GM23338 (cell line): ENCODE measurements at regions not wholly inside any gene's neighbourhood (a gene's known extent, or its start where the extent isn't known, plus 50 kb on each side); places are given as distances from the start of the nearest gene placed in this dataset.

Experiments used
- ATAC-seq: fragments of 200-7000 bp; cut with Tn5 transposase; 3 replicates; pipeline ENCODE4 v1.9.1; 2020
- DNase-seq: peaks from one replicate; pipeline ENCODE4 v3.0.0-alpha.2; 2015; ENCODE audit warnings: low spot score
- H2AFZ ChIP-seq: fragments of 200-600 bp; sonication (generic); 2 replicates; pipeline ENCODE4 v1.8.0; 2016; ENCODE audit warnings: antibody characterized with exemption, mild to moderate bottlenecking, moderate library complexity
- H3F3A ChIP-seq: fragments of 200-600 bp; sonication (generic); replicated peaks from 2 replicates; pipeline ENCODE4 v1.8.0; 2017; ENCODE audit warnings: antibody characterized with exemption, mixed run types, low read depth
- H3K27ac ChIP-seq: fragments of 200-600 bp; sonication (generic); 2 replicates; pipeline ENCODE4 v1.6.1; 2016; ENCODE audit warnings: low read depth
- H3K27me3 ChIP-seq: fragments of 200-600 bp; sonication (generic); 2 replicates; pipeline ENCODE4 v1.8.0; 2016; ENCODE audit warnings: mild to moderate bottlenecking, mixed run types, moderate library complexity; ENCODE audit not compliant: insufficient read depth
- H3K36me3 ChIP-seq: fragments of 200-600 bp; sonication (generic); 2 replicates; pipeline ENCODE4 v1.8.0; 2016; ENCODE audit warnings: mild to moderate bottlenecking; ENCODE audit not compliant: insufficient read depth
- H3K4me1 ChIP-seq: fragments of 200-600 bp; sonication (generic); 2 replicates; pipeline ENCODE4 v1.8.0; 2016; ENCODE audit warnings: mild to moderate bottlenecking, moderate library complexity; ENCODE audit not compliant: insufficient read depth
- H3K4me2 ChIP-seq: fragments of 200-600 bp; sonication (generic); 2 replicates; pipeline ENCODE4 v1.7.1; 2017; ENCODE audit warnings: mixed run types
- H3K4me3 ChIP-seq: fragments of 200-600 bp; sonication (generic); 2 replicates; pipeline ENCODE4 v1.6.1; 2016; ENCODE audit warnings: mixed run types
- H3K79me2 ChIP-seq: fragments of 200-600 bp; sonication (generic); replicated peaks from 2 replicates; pipeline ENCODE4 v1.8.0; 2017; ENCODE audit warnings: mild to moderate bottlenecking; ENCODE audit not compliant: insufficient read depth
- H3K9me2 ChIP-seq: fragments of 200-600 bp; sonication (generic); 2 replicates; pipeline ENCODE4 v1.8.0; 2017; ENCODE audit not compliant: insufficient read depth
- H4K20me1 ChIP-seq: fragments of 200-600 bp; sonication (generic); replicated peaks from 2 replicates; pipeline ENCODE4 v1.8.0; 2017; ENCODE audit warnings: mild to moderate bottlenecking; ENCODE audit not compliant: insufficient read depth
- H3K27ac Mint-ChIP-seq: 2 replicates; pipeline ENCODE4 v1.8.0; 2020; ENCODE audit warnings: inconsistent platforms, mild to moderate bottlenecking, moderate library complexity, mixed read lengths
- H3K27me3 Mint-ChIP-seq: 3 replicates; pipeline ENCODE4 v1.8.0; 2022; ENCODE audit warnings: low read depth, mild to moderate bottlenecking, moderate library complexity, mixed read lengths, inconsistent platforms; ENCODE audit not compliant: insufficient read depth, poor library complexity
- H3K36me3 Mint-ChIP-seq: 3 replicates; pipeline ENCODE4 v1.8.0; 2021; ENCODE audit warnings: low read depth, mild to moderate bottlenecking, inconsistent platforms, moderate library complexity, mixed read lengths
- H3K4me1 Mint-ChIP-seq: 3 replicates; pipeline ENCODE4 v1.8.0; 2020; ENCODE audit warnings: mild to moderate bottlenecking, inconsistent platforms, mixed read lengths
- H3K4me3 Mint-ChIP-seq: 3 replicates; pipeline ENCODE4 v1.8.0; 2021; ENCODE audit warnings: moderate library complexity, mild to moderate bottlenecking, inconsistent platforms, mixed read lengths
- H3K9me3 Mint-ChIP-seq: 3 replicates; pipeline ENCODE4 v1.8.0; 2020; ENCODE audit warnings: moderate library complexity, mild to moderate bottlenecking, inconsistent platforms, mixed read lengths
- CREB1 ChIP-seq: fragments of 250-450 bp; sonication (Bioruptor Pico); IDR thresholded peaks from 2 replicates; pipeline ENCODE4 v1.5.0; 2020; ENCODE audit warnings: low read depth, mild to moderate bottlenecking, moderate library complexity
- EZH2 ChIP-seq: fragments of 200-600 bp; sonication (generic); IDR thresholded peaks from one replicate; pipeline ENCODE4 v1.8.0; 2017; ENCODE audit warnings: antibody characterized with exemption, mild to moderate bottlenecking, low read depth; ENCODE audit not compliant: unreplicated experiment
- EZH2phosphoT487 ChIP-seq: fragments of 200-600 bp; sonication (generic); IDR thresholded peaks from one replicate; pipeline ENCODE4 v1.8.1; 2018; ENCODE audit warnings: antibody characterized with exemption; ENCODE audit not compliant: unreplicated experiment
- JUNB ChIP-seq: IDR thresholded peaks from one replicate; pipeline ENCODE4 v1.6.1; 2016; ENCODE audit warnings: antibody characterized with exemption; ENCODE audit not compliant: unreplicated experiment
- NANOG ChIP-seq: IDR thresholded peaks from 2 replicates; pipeline ENCODE4 v1.6.1; 2016; ENCODE audit warnings: antibody characterized with exemption, borderline replicate concordance
- POLR2AphosphoS5 ChIP-seq: IDR thresholded peaks from 2 replicates; pipeline ENCODE4 v1.6.1; 2016; ENCODE audit warnings: antibody characterized with exemption, low read depth
- STAT1 ChIP-seq: IDR thresholded peaks from one replicate; pipeline ENCODE4 v1.6.1; 2016; ENCODE audit warnings: antibody characterized with exemption; ENCODE audit not compliant: unreplicated experiment
- ZNF114 ChIP-seq: fragments of 250-450 bp; sonication (Bioruptor Pico); IDR thresholded peaks from 2 replicates; pipeline ENCODE4 v1.5.0; 2020; ENCODE audit warnings: mild to moderate bottlenecking, moderate library complexity
- ZNF331 ChIP-seq: fragments of 250-450 bp; sonication (Bioruptor Pico); IDR thresholded peaks from 2 replicates; pipeline ENCODE4 v1.5.0; 2020; ENCODE audit warnings: low read depth, mild to moderate bottlenecking, moderate library complexity
- TF ChIP-seq, protein P1 (sequence below): IDR thresholded peaks from 2 replicates; pipeline ENCODE4 v1.6.1; 2016; ENCODE audit warnings: antibody characterized with exemption
- TF ChIP-seq, protein P2 (sequence below): IDR thresholded peaks from one replicate; pipeline ENCODE4 v1.6.1; 2018; ENCODE audit warnings: antibody characterized with exemption; ENCODE audit not compliant: unreplicated experiment
- TF ChIP-seq, protein P3 (sequence below), 2 experiments: fragments of 200-600 bp in 1 of 2; sonication (generic) in 1 of 2; conservative IDR thresholded peaks; 2 replicates each; pipeline versions ENCODE4 v1.5.1 to v1.6.1; 2016 to 2017; ENCODE audit warnings: antibody characterized with exemption in 2 of 2, low read depth in 2 of 2, mild to moderate bottlenecking in 2 of 2, moderate library complexity in 1 of 2
- TF ChIP-seq, protein P4 (sequence below): fragments of 250-450 bp; sonication (Bioruptor Pico); IDR thresholded peaks from 2 replicates; pipeline ENCODE4 v1.5.0; 2020; ENCODE audit warnings: mild to moderate bottlenecking, moderate library complexity

DNA sequence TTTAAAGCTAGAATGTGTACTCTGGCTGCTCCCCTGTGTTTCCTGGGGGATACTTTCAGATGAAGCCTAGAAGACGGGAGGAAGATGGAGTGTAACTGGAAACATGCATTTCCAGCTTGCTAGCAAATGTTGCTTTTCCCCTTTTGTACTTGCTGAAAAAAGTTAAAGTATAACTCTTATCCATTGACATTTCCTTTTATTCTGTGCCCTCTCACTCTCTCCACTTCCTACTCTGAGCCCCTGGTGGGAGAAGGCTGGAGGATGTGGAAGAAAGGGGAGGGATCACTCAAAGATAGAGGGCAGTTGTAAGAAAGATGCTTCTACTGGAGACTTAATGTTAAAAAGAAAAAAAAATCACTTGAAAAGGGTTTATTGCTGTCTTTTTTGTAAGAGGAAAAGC is 396.5 kb downstream of the DTHD1 start:
- Histone ChIP-seq H3F3A (no peaks in the 10 kb centered on the region), H3K27me3 (no peaks in the 10 kb centered on the region), H2AFZ (no peak overlapping the region), H4K20me1 (no peaks in the 10 kb centered on the region), H3K4me2 (no peak overlapping the region), H3K4me3 (no peak overlapping the region), H3K36me3 (no peaks in the 10 kb centered on the region), H3K9me2 (no peaks in the 10 kb centered on the region), H3K79me2 (no peaks in the 10 kb centered on the region), H3K4me1 (no peaks in the 10 kb centered on the region), H3K27ac (no peak overlapping the region)
- Mint-ChIP-seq H3K4me3 (no peak overlapping the region), H3K4me1 (peaks cover 13% of the 10 kb centered on the region; the same call in 2 of the 3 replicates), H3K27me3 (no peaks in the 10 kb centered on the region), H3K9me3 (no peaks in the 10 kb centered on the region), H3K36me3 (no peaks in the 10 kb centered on the region), H3K27ac (no peak overlapping the region)
- TF ChIP-seq, protein P1, sequence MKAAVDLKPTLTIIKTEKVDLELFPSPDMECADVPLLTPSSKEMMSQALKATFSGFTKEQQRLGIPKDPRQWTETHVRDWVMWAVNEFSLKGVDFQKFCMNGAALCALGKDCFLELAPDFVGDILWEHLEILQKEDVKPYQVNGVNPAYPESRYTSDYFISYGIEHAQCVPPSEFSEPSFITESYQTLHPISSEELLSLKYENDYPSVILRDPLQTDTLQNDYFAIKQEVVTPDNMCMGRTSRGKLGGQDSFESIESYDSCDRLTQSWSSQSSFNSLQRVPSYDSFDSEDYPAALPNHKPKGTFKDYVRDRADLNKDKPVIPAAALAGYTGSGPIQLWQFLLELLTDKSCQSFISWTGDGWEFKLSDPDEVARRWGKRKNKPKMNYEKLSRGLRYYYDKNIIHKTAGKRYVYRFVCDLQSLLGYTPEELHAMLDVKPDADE: no peak
- TF ChIP-seq ZNF114 (CRISPR knock-in tag) (no peak), POLR2AphosphoS5 (no peak), JUNB (no peak), ZNF331 (no peak), STAT1 (no peak), CREB1 (no peak), EZH2phosphoT487 (no peak), NANOG (no peak), EZH2 (no peak)
- TF ChIP-seq, protein P2, sequence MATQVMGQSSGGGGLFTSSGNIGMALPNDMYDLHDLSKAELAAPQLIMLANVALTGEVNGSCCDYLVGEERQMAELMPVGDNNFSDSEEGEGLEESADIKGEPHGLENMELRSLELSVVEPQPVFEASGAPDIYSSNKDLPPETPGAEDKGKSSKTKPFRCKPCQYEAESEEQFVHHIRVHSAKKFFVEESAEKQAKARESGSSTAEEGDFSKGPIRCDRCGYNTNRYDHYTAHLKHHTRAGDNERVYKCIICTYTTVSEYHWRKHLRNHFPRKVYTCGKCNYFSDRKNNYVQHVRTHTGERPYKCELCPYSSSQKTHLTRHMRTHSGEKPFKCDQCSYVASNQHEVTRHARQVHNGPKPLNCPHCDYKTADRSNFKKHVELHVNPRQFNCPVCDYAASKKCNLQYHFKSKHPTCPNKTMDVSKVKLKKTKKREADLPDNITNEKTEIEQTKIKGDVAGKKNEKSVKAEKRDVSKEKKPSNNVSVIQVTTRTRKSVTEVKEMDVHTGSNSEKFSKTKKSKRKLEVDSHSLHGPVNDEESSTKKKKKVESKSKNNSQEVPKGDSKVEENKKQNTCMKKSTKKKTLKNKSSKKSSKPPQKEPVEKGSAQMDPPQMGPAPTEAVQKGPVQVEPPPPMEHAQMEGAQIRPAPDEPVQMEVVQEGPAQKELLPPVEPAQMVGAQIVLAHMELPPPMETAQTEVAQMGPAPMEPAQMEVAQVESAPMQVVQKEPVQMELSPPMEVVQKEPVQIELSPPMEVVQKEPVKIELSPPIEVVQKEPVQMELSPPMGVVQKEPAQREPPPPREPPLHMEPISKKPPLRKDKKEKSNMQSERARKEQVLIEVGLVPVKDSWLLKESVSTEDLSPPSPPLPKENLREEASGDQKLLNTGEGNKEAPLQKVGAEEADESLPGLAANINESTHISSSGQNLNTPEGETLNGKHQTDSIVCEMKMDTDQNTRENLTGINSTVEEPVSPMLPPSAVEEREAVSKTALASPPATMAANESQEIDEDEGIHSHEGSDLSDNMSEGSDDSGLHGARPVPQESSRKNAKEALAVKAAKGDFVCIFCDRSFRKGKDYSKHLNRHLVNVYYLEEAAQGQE: no peak
- TF ChIP-seq, protein P3, sequence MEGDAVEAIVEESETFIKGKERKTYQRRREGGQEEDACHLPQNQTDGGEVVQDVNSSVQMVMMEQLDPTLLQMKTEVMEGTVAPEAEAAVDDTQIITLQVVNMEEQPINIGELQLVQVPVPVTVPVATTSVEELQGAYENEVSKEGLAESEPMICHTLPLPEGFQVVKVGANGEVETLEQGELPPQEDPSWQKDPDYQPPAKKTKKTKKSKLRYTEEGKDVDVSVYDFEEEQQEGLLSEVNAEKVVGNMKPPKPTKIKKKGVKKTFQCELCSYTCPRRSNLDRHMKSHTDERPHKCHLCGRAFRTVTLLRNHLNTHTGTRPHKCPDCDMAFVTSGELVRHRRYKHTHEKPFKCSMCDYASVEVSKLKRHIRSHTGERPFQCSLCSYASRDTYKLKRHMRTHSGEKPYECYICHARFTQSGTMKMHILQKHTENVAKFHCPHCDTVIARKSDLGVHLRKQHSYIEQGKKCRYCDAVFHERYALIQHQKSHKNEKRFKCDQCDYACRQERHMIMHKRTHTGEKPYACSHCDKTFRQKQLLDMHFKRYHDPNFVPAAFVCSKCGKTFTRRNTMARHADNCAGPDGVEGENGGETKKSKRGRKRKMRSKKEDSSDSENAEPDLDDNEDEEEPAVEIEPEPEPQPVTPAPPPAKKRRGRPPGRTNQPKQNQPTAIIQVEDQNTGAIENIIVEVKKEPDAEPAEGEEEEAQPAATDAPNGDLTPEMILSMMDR (conservative IDR thresholded peaks at IDR 0.05; ENCODE audit: low read depth in 2 of 2): no peak
- TF ChIP-seq, protein P4, sequence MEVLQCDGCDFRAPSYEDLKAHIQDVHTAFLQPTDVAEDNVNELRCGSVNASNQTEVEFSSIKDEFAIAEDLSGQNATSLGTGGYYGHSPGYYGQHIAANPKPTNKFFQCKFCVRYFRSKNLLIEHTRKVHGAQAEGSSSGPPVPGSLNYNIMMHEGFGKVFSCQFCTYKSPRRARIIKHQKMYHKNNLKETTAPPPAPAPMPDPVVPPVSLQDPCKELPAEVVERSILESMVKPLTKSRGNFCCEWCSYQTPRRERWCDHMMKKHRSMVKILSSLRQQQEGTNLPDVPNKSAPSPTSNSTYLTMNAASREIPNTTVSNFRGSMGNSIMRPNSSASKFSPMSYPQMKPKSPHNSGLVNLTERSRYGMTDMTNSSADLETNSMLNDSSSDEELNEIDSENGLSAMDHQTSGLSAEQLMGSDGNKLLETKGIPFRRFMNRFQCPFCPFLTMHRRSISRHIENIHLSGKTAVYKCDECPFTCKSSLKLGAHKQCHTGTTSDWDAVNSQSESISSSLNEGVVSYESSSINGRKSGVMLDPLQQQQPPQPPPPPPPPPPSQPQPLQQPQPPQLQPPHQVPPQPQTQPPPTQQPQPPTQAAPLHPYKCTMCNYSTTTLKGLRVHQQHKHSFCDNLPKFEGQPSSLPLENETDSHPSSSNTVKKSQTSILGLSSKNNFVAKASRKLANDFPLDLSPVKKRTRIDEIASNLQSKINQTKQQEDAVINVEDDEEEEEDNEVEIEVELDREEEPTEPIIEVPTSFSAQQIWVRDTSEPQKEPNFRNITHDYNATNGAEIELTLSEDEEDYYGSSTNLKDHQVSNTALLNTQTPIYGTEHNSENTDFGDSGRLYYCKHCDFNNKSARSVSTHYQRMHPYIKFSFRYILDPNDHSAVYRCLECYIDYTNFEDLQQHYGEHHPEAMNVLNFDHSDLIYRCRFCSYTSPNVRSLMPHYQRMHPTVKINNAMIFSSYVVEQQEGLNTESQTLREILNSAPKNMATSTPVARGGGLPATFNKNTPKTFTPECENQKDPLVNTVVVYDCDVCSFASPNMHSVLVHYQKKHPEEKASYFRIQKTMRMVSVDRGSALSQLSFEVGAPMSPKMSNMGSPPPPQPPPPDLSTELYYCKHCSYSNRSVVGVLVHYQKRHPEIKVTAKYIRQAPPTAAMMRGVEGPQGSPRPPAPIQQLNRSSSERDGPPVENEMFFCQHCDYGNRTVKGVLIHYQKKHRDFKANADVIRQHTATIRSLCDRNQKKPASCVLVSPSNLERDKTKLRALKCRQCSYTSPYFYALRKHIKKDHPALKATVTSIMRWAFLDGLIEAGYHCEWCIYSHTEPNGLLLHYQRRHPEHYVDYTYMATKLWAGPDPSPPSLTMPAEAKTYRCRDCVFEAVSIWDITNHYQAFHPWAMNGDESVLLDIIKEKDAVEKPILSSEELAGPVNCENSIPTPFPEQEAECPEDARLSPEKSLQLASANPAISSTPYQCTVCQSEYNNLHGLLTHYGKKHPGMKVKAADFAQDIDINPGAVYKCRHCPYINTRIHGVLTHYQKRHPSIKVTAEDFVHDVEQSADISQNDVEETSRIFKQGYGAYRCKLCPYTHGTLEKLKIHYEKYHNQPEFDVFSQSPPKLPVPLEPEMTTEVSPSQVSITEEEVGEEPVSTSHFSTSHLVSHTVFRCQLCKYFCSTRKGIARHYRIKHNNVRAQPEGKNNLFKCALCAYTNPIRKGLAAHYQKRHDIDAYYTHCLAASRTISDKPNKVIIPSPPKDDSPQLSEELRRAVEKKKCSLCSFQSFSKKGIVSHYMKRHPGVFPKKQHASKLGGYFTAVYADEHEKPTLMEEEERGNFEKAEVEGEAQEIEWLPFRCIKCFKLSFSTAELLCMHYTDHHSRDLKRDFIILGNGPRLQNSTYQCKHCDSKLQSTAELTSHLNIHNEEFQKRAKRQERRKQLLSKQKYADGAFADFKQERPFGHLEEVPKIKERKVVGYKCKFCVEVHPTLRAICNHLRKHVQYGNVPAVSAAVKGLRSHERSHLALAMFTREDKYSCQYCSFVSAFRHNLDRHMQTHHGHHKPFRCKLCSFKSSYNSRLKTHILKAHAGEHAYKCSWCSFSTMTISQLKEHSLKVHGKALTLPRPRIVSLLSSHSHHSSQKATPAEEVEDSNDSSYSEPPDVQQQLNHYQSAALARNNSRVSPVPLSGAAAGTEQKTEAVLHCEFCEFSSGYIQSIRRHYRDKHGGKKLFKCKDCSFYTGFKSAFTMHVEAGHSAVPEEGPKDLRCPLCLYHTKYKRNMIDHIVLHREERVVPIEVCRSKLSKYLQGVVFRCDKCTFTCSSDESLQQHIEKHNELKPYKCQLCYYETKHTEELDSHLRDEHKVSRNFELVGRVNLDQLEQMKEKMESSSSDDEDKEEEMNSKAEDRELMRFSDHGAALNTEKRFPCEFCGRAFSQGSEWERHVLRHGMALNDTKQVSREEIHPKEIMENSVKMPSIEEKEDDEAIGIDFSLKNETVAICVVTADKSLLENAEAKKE (CRISPR knock-in tag): no peak
- DNase-seq (no peak), ATAC-seq (no peak)
